AG10803 (cell line): ENCODE measurements at regions not wholly inside any gene's neighbourhood (a gene's known extent, or its start where the extent isn't known, plus 50 kb on each side); places are given as distances from the start of the nearest gene placed in this dataset.

Experiments used
- DNase-seq: peaks from one replicate; pipeline ENCODE4 v3.0.0; 2010; ENCODE audit warnings: low read depth
- H3K4me3 ChIP-seq: 2 replicates; pipeline ENCODE4 v1.5.1; 2011; ENCODE audit warnings: mild to moderate bottlenecking, low read length, control low read depth
- TF ChIP-seq, protein P1 (sequence below): conservative IDR thresholded peaks from 2 replicates; pipeline ENCODE4 v1.5.1; 2011; ENCODE audit warnings: mild to moderate bottlenecking, low read length, control low read depth, inconsistent platforms

DNA sequence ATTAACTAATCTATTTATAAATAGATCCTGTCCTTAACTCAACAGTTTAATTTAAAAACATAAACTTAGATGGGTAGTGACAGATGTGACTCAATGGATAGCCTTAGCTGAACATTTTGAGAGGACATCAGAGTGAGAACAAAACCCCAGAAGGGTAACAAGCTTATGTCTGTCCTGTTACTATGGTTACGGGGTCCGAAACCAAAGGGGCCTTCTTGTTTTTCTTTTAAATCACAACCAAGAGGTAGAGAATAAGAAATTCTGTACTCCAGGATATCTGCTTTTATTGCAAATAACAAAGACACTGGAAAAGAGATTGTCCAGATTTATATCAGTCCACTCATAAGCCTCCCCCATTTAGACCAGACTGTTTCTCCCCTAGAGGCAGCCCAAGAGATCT lies 612.1 kb downstream of the MTRR start:
- no peak for DNase-seq
- no peak overlapping the region for H3K4me3 ChIP-seq
- TF ChIP-seq, protein P1, sequence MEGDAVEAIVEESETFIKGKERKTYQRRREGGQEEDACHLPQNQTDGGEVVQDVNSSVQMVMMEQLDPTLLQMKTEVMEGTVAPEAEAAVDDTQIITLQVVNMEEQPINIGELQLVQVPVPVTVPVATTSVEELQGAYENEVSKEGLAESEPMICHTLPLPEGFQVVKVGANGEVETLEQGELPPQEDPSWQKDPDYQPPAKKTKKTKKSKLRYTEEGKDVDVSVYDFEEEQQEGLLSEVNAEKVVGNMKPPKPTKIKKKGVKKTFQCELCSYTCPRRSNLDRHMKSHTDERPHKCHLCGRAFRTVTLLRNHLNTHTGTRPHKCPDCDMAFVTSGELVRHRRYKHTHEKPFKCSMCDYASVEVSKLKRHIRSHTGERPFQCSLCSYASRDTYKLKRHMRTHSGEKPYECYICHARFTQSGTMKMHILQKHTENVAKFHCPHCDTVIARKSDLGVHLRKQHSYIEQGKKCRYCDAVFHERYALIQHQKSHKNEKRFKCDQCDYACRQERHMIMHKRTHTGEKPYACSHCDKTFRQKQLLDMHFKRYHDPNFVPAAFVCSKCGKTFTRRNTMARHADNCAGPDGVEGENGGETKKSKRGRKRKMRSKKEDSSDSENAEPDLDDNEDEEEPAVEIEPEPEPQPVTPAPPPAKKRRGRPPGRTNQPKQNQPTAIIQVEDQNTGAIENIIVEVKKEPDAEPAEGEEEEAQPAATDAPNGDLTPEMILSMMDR = no peak

DNA sequence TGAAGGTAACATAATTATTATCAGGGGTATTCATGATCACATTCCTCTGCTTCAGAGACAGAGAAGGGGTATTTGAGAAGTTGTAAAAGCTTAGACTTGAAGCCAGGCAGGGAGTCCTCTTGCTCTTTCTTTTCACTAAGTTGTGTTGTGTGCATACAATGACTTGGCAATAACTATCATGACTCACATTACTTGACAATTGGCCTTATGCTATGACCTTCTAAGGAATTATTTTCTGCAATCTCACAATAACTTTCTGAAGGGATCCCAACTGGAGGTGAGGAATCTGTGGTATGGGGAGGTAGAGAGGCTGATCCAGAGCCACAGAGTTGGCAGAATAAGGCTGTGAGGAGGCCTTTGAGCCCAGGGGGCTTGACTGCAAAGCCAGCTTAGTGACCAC lies 622.3 kb downstream of the MTRR start:
- H3K4me3 ChIP-seq = no peak overlapping the region
- no peak for DNase-seq
- TF ChIP-seq, protein P1 = no peak

DNA sequence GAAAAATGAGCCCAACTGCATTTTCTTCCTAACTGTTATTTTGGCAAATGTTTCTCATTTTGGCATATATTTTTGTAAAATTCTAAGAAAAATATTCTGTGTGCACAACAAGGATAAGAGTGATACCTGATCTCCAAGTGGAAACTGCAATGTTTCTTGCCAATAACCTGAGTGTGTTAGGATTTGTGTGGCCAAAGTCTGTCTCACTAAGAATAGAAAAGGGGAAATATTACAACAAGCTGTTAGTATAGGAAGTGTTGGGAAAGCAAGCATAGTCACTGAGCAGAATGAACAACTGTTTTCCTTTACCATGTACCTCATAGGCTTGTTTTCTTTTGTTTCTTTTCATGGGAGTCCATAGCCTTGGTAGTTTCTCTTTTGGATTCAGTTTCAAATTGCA lies 624.2 kb downstream of the MTRR start:
- H3K4me3 ChIP-seq = no peak overlapping the region
- TF ChIP-seq, protein P1 = no peak
- DNase-seq = no peak

DNA sequence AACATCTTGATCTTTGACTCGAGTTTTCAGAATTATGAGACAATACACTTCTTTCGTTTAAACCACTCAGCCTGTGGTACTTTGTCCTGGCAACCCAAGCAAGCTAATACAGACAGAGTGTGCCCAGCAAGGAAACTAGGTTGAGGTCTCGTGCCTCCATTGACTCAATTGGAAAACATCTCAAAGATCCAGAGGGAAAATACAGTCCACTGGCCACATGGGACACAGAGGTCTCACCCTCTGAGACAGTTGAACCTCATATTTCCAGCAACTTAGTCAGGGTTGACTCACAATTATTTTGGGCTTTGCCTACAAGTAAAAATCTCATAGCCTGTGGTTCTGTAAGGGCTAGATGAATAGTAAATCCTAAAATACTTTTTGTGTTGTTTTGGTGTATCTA lies 631.5 kb downstream of the MTRR start:
- DNase-seq = peak; percentile 3
- TF ChIP-seq, protein P1 = no peak
- no peak overlapping the region for H3K4me3 ChIP-seq

DNA sequence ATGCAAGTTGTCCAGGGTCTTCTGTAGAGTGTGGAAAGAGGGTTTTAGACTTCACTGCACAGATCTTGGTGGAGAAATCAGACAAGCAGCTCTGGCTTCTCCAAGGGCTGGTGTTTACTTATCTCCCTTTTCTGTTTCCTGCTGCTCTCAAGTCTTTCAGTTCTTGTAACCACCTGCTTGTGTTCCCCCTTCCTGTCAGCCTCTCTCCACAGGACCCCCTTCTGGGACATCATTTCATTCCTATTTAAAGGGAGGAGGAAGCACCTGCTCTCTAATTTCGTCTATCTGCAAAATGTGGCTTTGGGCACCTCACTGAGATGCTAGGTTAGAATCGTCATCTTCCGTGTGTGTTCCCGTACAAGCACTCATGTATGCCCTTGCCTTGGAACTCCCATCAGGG lies 636.2 kb downstream of the MTRR start:
- no peak overlapping the region for H3K4me3 ChIP-seq
- TF ChIP-seq, protein P1 = no peak
- DNase-seq = no peak

DNA sequence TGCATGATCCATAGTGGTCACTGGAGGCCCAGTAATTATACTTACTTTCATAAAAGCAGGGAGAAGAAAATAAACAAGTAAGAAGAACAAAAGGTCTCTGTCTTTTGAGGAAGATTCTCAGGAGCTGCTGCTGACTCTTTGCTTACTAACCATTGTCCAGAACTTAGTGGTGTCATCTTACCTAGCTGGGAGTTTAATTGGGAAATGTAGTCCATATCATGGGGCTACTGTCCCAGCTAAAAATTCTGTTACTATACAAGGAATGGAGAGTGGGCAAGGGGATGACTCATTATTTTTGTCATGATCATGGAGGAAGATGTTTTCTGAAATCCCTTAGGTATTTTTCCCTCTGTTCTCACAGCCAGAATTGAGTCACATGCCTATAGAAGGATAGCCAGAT lies 639.3 kb downstream of the MTRR start:
- no peak for DNase-seq
- no peak overlapping the region for H3K4me3 ChIP-seq
- TF ChIP-seq, protein P1 = no peak

DNA sequence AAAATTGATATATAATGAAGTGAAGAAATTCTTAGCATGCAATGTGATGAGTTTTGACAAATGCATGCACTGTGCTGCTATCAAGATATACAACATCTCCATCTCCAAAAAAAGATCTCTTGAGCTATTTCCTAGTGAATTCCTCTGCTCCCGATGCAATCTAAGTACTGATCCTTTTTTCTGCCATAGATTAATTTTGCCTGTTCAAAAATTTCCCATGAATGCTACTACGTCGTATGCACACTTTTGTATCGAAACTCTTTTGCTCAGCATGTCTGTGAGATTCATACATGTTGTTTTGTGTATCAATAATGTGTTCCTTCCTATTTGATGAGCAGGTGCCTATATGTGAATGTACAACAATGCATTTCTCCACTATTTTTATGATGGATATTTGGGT lies 647.4 kb downstream of the MTRR start:
- no peak overlapping the region for H3K4me3 ChIP-seq
- DNase-seq = no peak
- TF ChIP-seq, protein P1 = no peak
